Skin of body (tissue), 1 donor: ENCODE measurements at regions not wholly inside any gene's neighbourhood (a gene's known extent, or its start where the extent isn't known, plus 50 kb on each side); places are given as distances from the start of the nearest gene placed in this dataset.

Source experiments
- DNase-seq: peaks from one replicate; lab custom pipeline; 2025; lab: John Stamatoyannopoulos, UW

DNA sequence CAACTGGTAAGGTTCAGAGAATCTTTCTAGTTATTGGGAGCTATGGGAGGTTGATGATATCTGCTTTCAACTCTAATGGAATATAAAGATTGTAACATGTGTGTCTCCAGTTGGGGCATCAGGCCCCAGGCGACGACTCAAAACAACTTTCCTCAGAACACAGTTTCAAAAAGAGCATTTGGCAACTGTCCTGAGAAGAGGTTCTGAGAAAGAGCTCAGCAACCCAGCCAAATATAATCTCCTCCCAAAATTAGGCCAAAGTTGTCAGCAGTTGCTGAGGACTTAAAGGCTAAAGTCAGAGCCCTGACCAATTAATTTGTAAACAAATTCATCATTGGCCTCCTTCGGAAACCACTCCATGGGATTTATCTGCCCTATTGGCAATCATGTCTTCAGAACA lies 251.1 kb upstream of the NFE2L3 start:
- DNase-seq, result no peak

GRCh38 chr7:25901658-25902057 lies 250.3 kb upstream of the NFE2L3 start:
- no peak for DNase-seq

DNA sequence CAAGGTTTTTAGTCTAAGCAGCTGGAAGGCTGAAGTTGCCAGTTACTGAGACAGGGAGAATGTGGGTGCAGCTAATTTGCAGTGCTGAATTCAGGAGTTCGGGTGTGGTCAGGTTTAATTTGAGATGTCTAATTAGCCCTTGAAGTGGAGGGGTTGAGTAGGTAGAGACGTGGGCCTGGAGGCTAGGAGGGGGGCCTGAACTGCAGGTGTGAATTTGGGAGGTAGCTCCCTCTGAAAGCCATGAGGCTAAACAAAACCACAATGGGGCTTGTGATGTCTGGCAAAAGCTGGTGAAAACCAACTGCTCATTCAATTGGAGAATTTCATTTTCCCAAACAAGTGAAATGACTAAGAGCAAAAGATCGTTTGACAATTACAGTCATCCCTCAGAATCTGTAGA lies 246.0 kb upstream of the NFE2L3 start:
- DNase-seq, result no peak

- DNase-seq, result no peak
Measured at GRCh38 chr7:25906760-25907159, 245.2 kb upstream of the NFE2L3 start.

DNA sequence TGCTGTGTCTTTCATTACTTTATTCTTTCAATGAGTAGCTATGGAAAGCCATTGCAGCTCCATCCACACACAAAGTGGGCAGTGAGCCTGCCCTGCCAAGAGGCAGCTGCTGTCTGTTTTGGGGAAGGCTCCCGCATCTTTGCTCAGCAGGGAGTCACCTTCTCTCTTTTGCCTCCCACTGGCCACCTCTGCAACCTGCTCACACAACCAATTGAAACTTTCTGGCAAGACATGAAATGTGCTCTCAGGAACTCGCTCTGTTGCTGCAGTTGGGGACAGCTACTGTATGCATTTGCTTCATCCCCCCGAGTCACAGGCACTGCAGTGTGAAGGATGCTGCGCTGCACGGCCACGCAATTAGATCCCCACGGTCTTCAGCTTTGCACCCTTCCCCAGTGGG lies 244.8 kb upstream of the NFE2L3 start:
- no peak for DNase-seq

- DNase-seq, result peak; percentile 70
Measured at GRCh38 chr7:25907731-25908130, 244.3 kb upstream of the NFE2L3 start.

- DNase-seq, result no peak
Measured at GRCh38 chr7:25908154-25908949, 243.6 kb upstream of the NFE2L3 start.

GRCh38 chr7:25911738-25912607 lies 240.0 kb upstream of the NFE2L3 start:
- DNase-seq, result no peak

- DNase-seq, result no peak
Measured at GRCh38 chr7:25913598-25914224, 238.3 kb upstream of the NFE2L3 start.

DNA sequence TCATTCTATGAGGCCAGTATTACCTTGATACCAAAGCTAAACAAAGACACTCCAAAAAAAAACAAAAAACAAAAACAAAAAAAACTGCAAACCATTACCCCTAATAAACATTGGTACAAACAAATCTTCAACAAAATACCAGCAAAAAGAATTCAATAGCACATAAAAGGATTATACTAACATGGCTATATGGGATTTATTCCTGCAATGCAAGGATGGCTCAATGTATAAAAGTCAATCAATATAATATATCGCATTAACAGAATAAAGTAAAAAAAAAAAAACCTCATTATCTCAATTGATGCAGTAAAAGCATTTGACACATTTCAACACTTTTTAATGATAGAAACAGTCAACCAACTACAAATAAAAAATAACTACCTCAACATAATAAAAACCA lies 233.3 kb upstream of the NFE2L3 start:
- no peak for DNase-seq

DNA sequence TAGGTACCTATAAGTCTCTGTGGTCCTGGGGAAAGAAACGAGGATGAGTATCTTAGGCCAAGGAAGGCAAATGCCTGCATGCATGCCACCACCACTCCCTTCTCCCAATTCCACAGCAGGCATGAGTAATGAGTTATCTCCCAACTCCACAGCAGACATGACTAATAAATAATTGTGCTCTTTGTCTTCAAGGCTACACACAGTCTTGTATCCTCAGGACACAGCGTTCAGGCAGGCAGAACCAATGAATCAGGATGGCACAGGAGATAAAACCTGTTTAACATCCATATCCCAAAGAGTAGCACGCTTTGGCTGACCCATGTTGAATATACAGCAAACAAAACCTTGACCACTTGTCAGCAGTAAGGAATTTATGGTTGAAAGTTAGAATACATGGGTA lies 229.7 kb upstream of the NFE2L3 start:
- no peak for DNase-seq

GRCh38 chr7:25923741-25924460 lies 228.1 kb upstream of the NFE2L3 start:
- peak; percentile 56 for DNase-seq

- no peak for DNase-seq
Measured at GRCh38 chr7:25926009-25926408, 226.0 kb upstream of the NFE2L3 start.

DNA sequence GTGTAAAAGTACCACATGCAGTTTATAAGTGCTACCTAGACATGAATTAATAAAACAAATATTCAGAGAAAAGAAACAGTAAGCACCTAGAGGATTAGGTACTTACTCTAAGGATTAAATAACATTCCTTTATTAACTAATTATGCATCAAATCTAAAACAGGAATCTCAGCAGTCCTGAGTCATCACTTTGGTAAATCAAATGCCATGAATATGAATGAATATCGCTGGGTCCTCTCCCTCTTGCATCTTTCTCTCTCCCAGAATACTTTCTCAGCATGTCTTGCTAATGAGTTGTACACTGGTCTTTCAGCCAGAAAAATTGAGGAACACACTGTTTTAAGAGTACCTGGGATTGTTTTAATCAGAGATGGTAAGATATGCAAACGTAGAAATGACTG lies 225.5 kb upstream of the NFE2L3 start:
- no peak for DNase-seq

DNA sequence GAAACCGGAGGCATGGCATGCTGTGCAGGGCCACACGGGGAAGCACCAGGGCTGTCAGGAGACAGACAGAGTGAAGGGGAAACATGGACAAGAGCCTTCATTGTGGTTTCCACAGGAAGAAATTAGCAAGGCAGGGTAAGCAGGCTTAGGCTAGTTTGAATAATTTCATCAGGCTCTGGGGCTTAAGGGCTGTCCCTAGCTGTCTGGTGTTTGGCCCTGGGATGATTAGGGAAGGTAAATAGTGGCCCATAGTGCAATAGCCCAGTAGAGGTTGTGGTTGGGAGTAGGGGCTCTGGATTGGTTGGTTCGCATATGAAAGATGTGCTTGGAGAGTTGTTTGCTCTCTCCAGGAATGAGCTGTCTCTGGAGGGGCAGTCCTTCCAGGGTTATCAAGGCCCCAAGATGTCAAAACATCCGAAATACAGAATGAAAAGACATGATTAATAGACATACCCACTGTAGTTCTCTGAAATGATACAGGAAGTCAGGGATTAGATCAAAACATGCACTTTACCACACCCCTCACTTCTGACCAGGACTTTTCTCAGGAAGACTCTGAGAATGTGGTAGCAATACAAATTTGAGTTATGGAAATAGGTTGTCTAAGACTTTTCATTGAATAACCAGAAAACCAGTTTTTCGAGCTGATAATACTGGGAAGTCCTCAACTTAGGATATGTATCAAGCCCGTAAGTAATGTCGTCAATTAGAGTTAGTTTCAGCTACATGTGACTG lies 224.9 kb upstream of the NFE2L3 start:
- no peak for DNase-seq

DNA sequence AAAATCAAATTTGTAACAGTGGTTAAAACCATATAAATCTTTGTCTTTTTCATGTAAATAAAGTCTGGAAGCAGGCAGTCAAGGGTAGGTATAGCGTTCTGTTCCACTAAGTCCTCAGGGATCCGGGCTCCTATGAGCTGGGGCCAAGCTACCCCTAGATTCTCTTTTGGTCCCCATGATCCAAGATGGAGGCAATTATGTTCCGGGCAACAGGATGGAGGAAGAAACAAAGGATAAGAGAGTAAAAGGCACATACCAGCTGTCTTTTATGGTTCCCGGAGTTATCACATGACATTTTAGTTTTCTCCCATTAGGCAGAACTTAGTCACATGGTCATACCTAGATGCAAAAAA lies 224.4 kb upstream of the NFE2L3 start:
- DNase-seq, result no peak

GRCh38 chr7:25928549-25929330 lies 223.3 kb upstream of the NFE2L3 start:
- DNase-seq, result no peak

GRCh38 chr7:25929448-25929847 lies 222.6 kb upstream of the NFE2L3 start:
- no peak for DNase-seq

GRCh38 chr7:25930492-25931048 lies 221.4 kb upstream of the NFE2L3 start:
- DNase-seq, result no peak

- DNase-seq, result no peak
Measured at GRCh38 chr7:25931156-25931555, 220.8 kb upstream of the NFE2L3 start.
